OCI-LY7 (cell line): ENCODE measurements at regions not wholly inside any gene's neighbourhood (a gene's known extent, or its start where the extent isn't known, plus 50 kb on each side); places are given as distances from the start of the nearest gene placed in this dataset.

ENCODE experiments used
- BruUV-seq: library from RNA; stranded (reverse); fragments of 400-500 nt; replicated peaks from 2 replicates; lab custom pipeline; 2021; lab: Mats Ljungman, UMichigan
- CTCF ChIA-PET: fragments of 300-600 bp; sonication (Branson Sonifier 250); formaldehyde crosslinking; loops from one replicate; lab custom pipeline; 2022; ENCODE audit warnings: antibody characterized with exemption; ENCODE audit not compliant: unreplicated experiment; lab: Charles Lee
- POLR2A ChIA-PET: fragments of 300-600 bp; sonication (Branson Sonifier 250); formaldehyde crosslinking; loops from one replicate; lab custom pipeline; 2022; ENCODE audit warnings: antibody characterized with exemption; lab: Charles Lee
- DNase-seq: peaks from one replicate; pipeline ENCODE4 v3.0.0-alpha.2; 2015; ENCODE audit warnings: low spot score
- H2AFZ ChIP-seq: fragments of 200-600 bp; sonication (generic), shearing (Covaris generic); 2 replicates; pipeline ENCODE4 v1.6.1; 2014; ENCODE audit warnings: mild to moderate bottlenecking, antibody characterized with exemption, low read length, moderate library complexity
- H3K27ac ChIP-seq: fragments of 200-600 bp; sonication (generic); 2 replicates; pipeline ENCODE4 v1.5.1; 2014; ENCODE audit warnings: mixed run types, low read depth, mild to moderate bottlenecking, moderate library complexity, low read length, inconsistent platforms; ENCODE audit not compliant: poor library complexity, severe bottlenecking
- H3K36me3 ChIP-seq: fragments of 200-600 bp; sonication (generic); 2 replicates; pipeline ENCODE4 v1.6.1; 2014; ENCODE audit warnings: mild to moderate bottlenecking, antibody characterized with exemption, low read length, moderate library complexity, mixed read lengths; ENCODE audit not compliant: insufficient read depth
- H3K4me1 ChIP-seq: fragments of 200-600 bp; sonication (generic); 2 replicates; pipeline ENCODE4 v1.5.1; 2014; ENCODE audit warnings: mild to moderate bottlenecking, low read length; ENCODE audit not compliant: insufficient read depth, poor library complexity, severe bottlenecking
- H3K4me2 ChIP-seq: fragments of 200-600 bp; sonication (generic); 2 replicates; pipeline ENCODE4 v1.6.1; 2014; ENCODE audit warnings: mild to moderate bottlenecking, low read length
- H3K4me3 ChIP-seq: fragments of 200-600 bp; sonication (generic); 2 replicates; pipeline ENCODE4 v1.5.1; 2014; ENCODE audit warnings: mild to moderate bottlenecking, low read depth, low read length; ENCODE audit not compliant: poor library complexity, severe bottlenecking
- H3K79me2 ChIP-seq: fragments of 200-600 bp; sonication (generic); 2 replicates; pipeline ENCODE4 v1.6.1; 2016; ENCODE audit warnings: low read depth, mild to moderate bottlenecking, low read length, moderate library complexity, mixed read lengths; ENCODE audit not compliant: insufficient read depth
- H3K9me2 ChIP-seq: fragments of 200-600 bp; sonication (generic); 2 replicates; pipeline ENCODE4 v1.6.1; 2016; ENCODE audit warnings: mild to moderate bottlenecking, low read length, mixed read lengths; ENCODE audit not compliant: insufficient read depth
- H3K9me3 ChIP-seq: fragments of 200-600 bp; sonication (generic); 2 replicates; pipeline ENCODE4 v1.6.1; 2014; ENCODE audit warnings: mild to moderate bottlenecking, mixed run types, low read length, mixed read lengths
- H4K20me1 ChIP-seq: fragments of 200-600 bp; sonication (generic); 2 replicates; pipeline ENCODE4 v1.6.1; 2014; ENCODE audit warnings: mild to moderate bottlenecking, antibody characterized with exemption, low read length, moderate library complexity, mixed read lengths; ENCODE audit not compliant: insufficient read depth
- CTCF ChIP-seq: fragments of 200-600 bp; sonication (generic); conservative IDR thresholded peaks from 2 replicates; pipeline ENCODE4 v1.5.1; 2014; ENCODE audit warnings: mild to moderate bottlenecking, antibody characterized with exemption, low read length, moderate library complexity, mixed read lengths
- EZH2phosphoT487 ChIP-seq: fragments of 200-600 bp; sonication (generic); IDR thresholded peaks from 2 replicates; pipeline ENCODE4 v1.6.1; 2018; ENCODE audit warnings: low read depth, borderline replicate concordance, mild to moderate bottlenecking, mixed run types, antibody characterized with exemption, low read length, moderate library complexity, mixed read lengths
- intact Hi-C: fragments of 100-400 bp; cut with micrococcal nuclease; formaldehyde crosslinking; loops from one replicate; pipeline ENCODE4 v1.10.0; 2022; ENCODE audit not compliant: unreplicated experiment

DNA sequence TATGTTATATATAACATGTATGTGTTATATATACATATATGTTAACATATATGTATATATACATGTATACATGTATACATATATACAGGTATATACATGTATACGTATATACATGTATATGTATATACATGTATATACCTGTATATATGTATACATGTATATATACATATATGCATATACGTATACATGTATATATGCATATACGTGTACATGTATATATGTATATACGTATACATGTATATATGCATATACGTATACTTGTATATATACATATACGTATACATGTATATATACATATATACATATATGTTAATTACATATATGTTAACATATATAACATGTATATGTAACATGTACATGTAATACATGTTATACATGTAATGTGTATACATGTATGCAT lies 1077.3 kb upstream of the ADGRL3 start:
- no peak overlapping the region for H3K4me2 ChIP-seq
- H3K4me1 ChIP-seq, result no peaks in the 10 kb centered on the region
- no peaks in the 10 kb centered on the region for H3K9me3 ChIP-seq
- CTCF ChIA-PET, result no interaction called here
- no peaks in the 10 kb centered on the region for H3K36me3 ChIP-seq
- H4K20me1 ChIP-seq, result no peaks in the 10 kb centered on the region
- H2AFZ ChIP-seq, result no peak overlapping the region
- BruUV-seq, result no TSS peak
- intact Hi-C loops, result no loop called here
- TF ChIP-seq CTCF (no peak), EZH2phosphoT487 (no peak)
- no peaks in the 10 kb centered on the region for H3K9me2 ChIP-seq
- no peak overlapping the region for H3K27ac ChIP-seq
- POLR2A ChIA-PET, result no interaction called here
- no peak for DNase-seq
- H3K79me2 ChIP-seq, result no peaks in the 10 kb centered on the region
- no peak overlapping the region for H3K4me3 ChIP-seq

- Histone ChIP-seq H3K4me2 (no peak overlapping the region), H3K36me3 (no peaks in the 10 kb centered on the region), H2AFZ (no peak overlapping the region), H3K9me2 (no peaks in the 10 kb centered on the region), H3K27ac (no peak overlapping the region), H3K9me3 (no peaks in the 10 kb centered on the region; the same call in 1 of the 2 replicates), H4K20me1 (no peaks in the 10 kb centered on the region), H3K4me1 (no peaks in the 10 kb centered on the region), H3K4me3 (no peak overlapping the region), H3K79me2 (no peaks in the 10 kb centered on the region)
- DNase-seq, result no peak
- no TSS peak for BruUV-seq
- CTCF ChIA-PET, result no interaction called here
- TF ChIP-seq CTCF (no peak), EZH2phosphoT487 (no peak)
- intact Hi-C loops, result no loop called here
- POLR2A ChIA-PET, result no interaction called here
These were observed 1071.2 kb upstream of the ADGRL3 start for GRCh38 chr4:60128888-60129287.

GRCh38 chr4:60129740-60130139 lies 1070.4 kb upstream of the ADGRL3 start:
- Histone ChIP-seq H2AFZ (no peak overlapping the region), H4K20me1 (no peaks in the 10 kb centered on the region), H3K4me2 (no peak overlapping the region), H3K4me1 (no peaks in the 10 kb centered on the region), H3K36me3 (no peaks in the 10 kb centered on the region), H3K9me2 (no peaks in the 10 kb centered on the region), H3K27ac (no peak overlapping the region), H3K9me3 (no peaks in the 10 kb centered on the region; the same call in 1 of the 2 replicates), H3K4me3 (no peak overlapping the region), H3K79me2 (no peaks in the 10 kb centered on the region)
- intact Hi-C loops, result no loop called here
- DNase-seq, result no peak
- TF ChIP-seq CTCF (no peak), EZH2phosphoT487 (no peak)
- ChIA-PET POLR2A (no interaction called here), CTCF (no interaction called here)
- BruUV-seq, result no TSS peak
